ENCODE measurements at regions not wholly inside any gene's neighbourhood (a gene's known extent, or its start where the extent isn't known, plus 50 kb on each side); places are given as distances from the start of the nearest gene placed in this dataset.

DNA sequence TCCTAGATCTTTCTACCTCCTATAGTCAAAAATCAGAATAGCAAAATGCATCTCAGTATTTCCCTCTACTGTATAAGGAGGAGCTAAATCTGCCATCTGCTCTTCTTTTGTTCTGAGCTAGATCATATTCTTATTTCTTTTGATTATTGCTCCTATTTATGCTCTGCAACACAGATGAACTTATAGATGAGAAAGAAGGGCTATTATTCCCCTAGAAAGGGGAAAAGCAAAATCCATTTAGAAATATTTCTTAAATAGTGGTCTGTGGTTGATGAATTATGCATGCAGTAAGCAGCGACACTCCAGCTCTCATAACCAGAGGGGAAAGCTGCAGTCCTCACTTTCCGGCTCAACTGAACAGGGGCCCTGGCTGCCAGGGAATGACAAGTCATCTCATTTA lies 207.3 kb upstream of the SORCS1 start:
- no peak overlapping the region for H3K9ac ChIP-seq (ENCODE audit: low read length)
- no peak overlapping the region for H3K4me3 ChIP-seq (ENCODE audit: low read depth in 1 of 2, low read length in 2 of 2)
- H3K9me3 ChIP-seq (ENCODE audit: low read length) = no peaks in the 10 kb centered on the region
- no peaks in the 10 kb centered on the region for H3K4me1 ChIP-seq (ENCODE audit: insufficient read depth, low read length)
- no peaks in the 10 kb centered on the region for H3K27me3 ChIP-seq (ENCODE audit: control insufficient read depth in 1 of 2, insufficient read depth in 2 of 2, low read length in 2 of 2)
- no peak overlapping the region for H3K27ac ChIP-seq (ENCODE audit: low read depth, low read length)
- no peaks in the 10 kb centered on the region for H3K36me3 ChIP-seq (ENCODE audit: insufficient read depth, low read length)

GRCh38 chr10:107364872-107365271 lies 200.4 kb upstream of the SORCS1 start:
- no peak overlapping the region for H3K4me3 ChIP-seq (ENCODE audit: low read depth in 1 of 2, low read length in 2 of 2)
- no peaks in the 10 kb centered on the region for H3K4me1 ChIP-seq (ENCODE audit: insufficient read depth, low read length)
- H3K9ac ChIP-seq (ENCODE audit: low read length) = no peak overlapping the region
- H3K27ac ChIP-seq (ENCODE audit: low read depth, low read length) = no peak overlapping the region
- H3K36me3 ChIP-seq (ENCODE audit: insufficient read depth, low read length) = no peaks in the 10 kb centered on the region
- no peaks in the 10 kb centered on the region for H3K9me3 ChIP-seq (ENCODE audit: low read length)
- H3K27me3 ChIP-seq (ENCODE audit: control insufficient read depth in 1 of 2, insufficient read depth in 2 of 2, low read length in 2 of 2) = no peaks in the 10 kb centered on the region

- H3K9ac ChIP-seq (ENCODE audit: low read length) = no peak overlapping the region
- H3K27me3 ChIP-seq (ENCODE audit: control insufficient read depth in 1 of 2, insufficient read depth in 2 of 2, low read length in 2 of 2) = no peaks in the 10 kb centered on the region
- no peaks in the 10 kb centered on the region for H3K9me3 ChIP-seq (ENCODE audit: low read length)
- no peaks in the 10 kb centered on the region for H3K36me3 ChIP-seq (ENCODE audit: insufficient read depth, low read length)
- no peaks in the 10 kb centered on the region for H3K4me1 ChIP-seq (ENCODE audit: insufficient read depth, low read length)
- no peak overlapping the region for H3K4me3 ChIP-seq (ENCODE audit: low read depth in 1 of 2, low read length in 2 of 2)
- H3K27ac ChIP-seq (ENCODE audit: low read depth, low read length) = no peak overlapping the region
Observed at GRCh38 chr10:107362306-107362705, 197.8 kb upstream of the SORCS1 start.

DNA sequence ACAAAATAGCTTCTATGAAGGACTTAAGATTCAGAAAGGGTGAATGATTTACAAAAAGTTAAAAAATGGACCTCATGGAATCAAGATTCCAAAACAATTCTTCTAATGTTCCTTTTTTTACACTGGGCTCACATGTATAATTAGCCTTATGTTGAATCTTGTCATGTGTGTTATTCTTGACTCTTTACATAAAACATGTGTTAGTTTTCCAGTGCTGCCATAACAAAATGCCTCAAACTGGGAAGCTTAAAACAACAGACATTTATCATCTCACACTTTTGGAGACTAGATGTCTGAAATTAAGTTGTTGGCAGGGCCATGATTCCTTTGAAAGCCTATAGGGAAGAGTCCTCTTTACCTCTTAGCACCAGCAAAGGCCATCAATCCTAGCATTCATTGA lies 192.5 kb upstream of the SORCS1 start:
- Histone ChIP-seq H3K4me3 (ENCODE audit: low read depth in 1 of 2, low read length in 2 of 2) (no peak overlapping the region), H3K36me3 (ENCODE audit: insufficient read depth, low read length) (no peaks in the 10 kb centered on the region), H3K4me1 (ENCODE audit: insufficient read depth, low read length) (no peaks in the 10 kb centered on the region), H3K9ac (ENCODE audit: low read length) (no peak overlapping the region), H3K27ac (ENCODE audit: low read depth, low read length) (no peak overlapping the region), H3K27me3 (ENCODE audit: control insufficient read depth in 1 of 2, insufficient read depth in 2 of 2, low read length in 2 of 2) (no peaks in the 10 kb centered on the region), H3K9me3 (ENCODE audit: low read length) (no peaks in the 10 kb centered on the region)

- no peak overlapping the region for H3K9ac ChIP-seq (ENCODE audit: low read length)
- H3K4me1 ChIP-seq (ENCODE audit: insufficient read depth, low read length) = no peaks in the 10 kb centered on the region
- no peaks in the 10 kb centered on the region for H3K36me3 ChIP-seq (ENCODE audit: insufficient read depth, low read length)
- no peaks in the 10 kb centered on the region for H3K27me3 ChIP-seq (ENCODE audit: control insufficient read depth in 1 of 2, insufficient read depth in 2 of 2, low read length in 2 of 2)
- no peak overlapping the region for H3K27ac ChIP-seq (ENCODE audit: low read depth, low read length)
- H3K9me3 ChIP-seq (ENCODE audit: low read length) = no peaks in the 10 kb centered on the region
- H3K4me3 ChIP-seq (ENCODE audit: low read depth in 1 of 2, low read length in 2 of 2) = no peak overlapping the region
Observed at GRCh38 chr10:107356396-107356795, 191.9 kb upstream of the SORCS1 start.

DNA sequence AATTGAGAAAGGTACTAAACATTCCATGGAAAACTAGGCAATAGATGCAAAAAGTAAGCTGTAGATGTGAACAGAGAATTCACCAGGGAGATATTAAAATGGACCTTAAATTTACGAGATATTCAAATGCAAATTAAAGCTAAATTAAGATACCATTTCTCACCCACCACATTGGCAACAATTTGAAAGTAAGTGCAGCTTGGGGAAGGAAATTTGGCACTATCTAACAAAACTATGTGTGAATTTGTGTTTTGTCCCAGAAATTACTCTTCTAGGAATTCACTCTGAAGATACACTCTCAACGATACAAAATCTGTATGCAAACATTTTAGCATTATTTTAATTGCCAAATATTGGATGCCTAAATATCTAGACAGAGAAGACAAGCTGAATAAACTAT lies 178.2 kb upstream of the SORCS1 start:
- Histone ChIP-seq H3K27ac (ENCODE audit: low read depth, low read length) (no peak overlapping the region), H3K4me3 (ENCODE audit: low read depth in 1 of 2, low read length in 2 of 2) (no peak overlapping the region), H3K27me3 (ENCODE audit: control insufficient read depth in 1 of 2, insufficient read depth in 2 of 2, low read length in 2 of 2) (no peaks in the 10 kb centered on the region), H3K36me3 (ENCODE audit: insufficient read depth, low read length) (no peaks in the 10 kb centered on the region), H3K9ac (ENCODE audit: low read length) (no peak overlapping the region), H3K9me3 (ENCODE audit: low read length) (no peaks in the 10 kb centered on the region), H3K4me1 (ENCODE audit: insufficient read depth, low read length) (no peaks in the 10 kb centered on the region)

GRCh38 chr10:107341281-107341680 lies 176.8 kb upstream of the SORCS1 start:
- no peak overlapping the region for H3K9ac ChIP-seq (ENCODE audit: low read length)
- no peaks in the 10 kb centered on the region for H3K27me3 ChIP-seq (ENCODE audit: control insufficient read depth in 1 of 2, insufficient read depth in 2 of 2, low read length in 2 of 2)
- no peak overlapping the region for H3K27ac ChIP-seq (ENCODE audit: low read depth, low read length)
- H3K4me3 ChIP-seq (ENCODE audit: low read depth in 1 of 2, low read length in 2 of 2) = no peak overlapping the region
- H3K9me3 ChIP-seq (ENCODE audit: low read length) = no peaks in the 10 kb centered on the region
- no peaks in the 10 kb centered on the region for H3K4me1 ChIP-seq (ENCODE audit: insufficient read depth, low read length)
- H3K36me3 ChIP-seq (ENCODE audit: insufficient read depth, low read length) = no peaks in the 10 kb centered on the region

GRCh38 chr10:107340326-107340725 lies 175.8 kb upstream of the SORCS1 start:
- H3K4me1 ChIP-seq (ENCODE audit: insufficient read depth, low read length) = no peaks in the 10 kb centered on the region
- no peaks in the 10 kb centered on the region for H3K36me3 ChIP-seq (ENCODE audit: insufficient read depth, low read length)
- no peaks in the 10 kb centered on the region for H3K9me3 ChIP-seq (ENCODE audit: low read length)
- no peak overlapping the region for H3K27ac ChIP-seq (ENCODE audit: low read depth, low read length)
- no peak overlapping the region for H3K9ac ChIP-seq (ENCODE audit: low read length)
- H3K4me3 ChIP-seq (ENCODE audit: low read depth in 1 of 2, low read length in 2 of 2) = no peak overlapping the region
- H3K27me3 ChIP-seq (ENCODE audit: control insufficient read depth in 1 of 2, insufficient read depth in 2 of 2, low read length in 2 of 2) = no peaks in the 10 kb centered on the region

DNA sequence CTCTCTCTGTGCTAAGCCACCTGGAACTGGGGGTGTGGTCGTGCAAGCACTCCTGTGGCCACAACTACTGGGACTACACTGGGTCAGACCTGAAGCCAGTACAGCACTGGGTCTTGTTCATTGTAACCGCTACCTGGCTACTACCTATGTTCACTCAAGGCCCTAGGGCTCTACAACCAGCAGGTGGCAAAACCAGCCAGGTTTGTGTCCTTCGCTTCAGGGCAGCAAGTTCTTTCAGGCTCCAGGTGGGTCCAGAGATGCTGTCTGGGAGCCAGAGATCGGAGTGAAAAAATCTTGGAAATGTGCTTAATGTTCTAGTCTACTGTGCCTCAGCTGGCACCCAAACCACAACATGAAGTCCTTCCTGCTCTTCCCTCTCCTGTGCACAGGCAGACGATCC lies 171.6 kb upstream of the SORCS1 start:
- Histone ChIP-seq H3K4me3 (ENCODE audit: low read depth in 1 of 2, low read length in 2 of 2) (no peak overlapping the region), H3K9ac (ENCODE audit: low read length) (no peak overlapping the region), H3K27me3 (ENCODE audit: control insufficient read depth in 1 of 2, insufficient read depth in 2 of 2, low read length in 2 of 2) (no peaks in the 10 kb centered on the region), H3K9me3 (ENCODE audit: low read length) (no peaks in the 10 kb centered on the region), H3K27ac (ENCODE audit: low read depth, low read length) (no peak overlapping the region), H3K36me3 (ENCODE audit: insufficient read depth, low read length) (no peaks in the 10 kb centered on the region), H3K4me1 (ENCODE audit: insufficient read depth, low read length) (no peaks in the 10 kb centered on the region)

DNA sequence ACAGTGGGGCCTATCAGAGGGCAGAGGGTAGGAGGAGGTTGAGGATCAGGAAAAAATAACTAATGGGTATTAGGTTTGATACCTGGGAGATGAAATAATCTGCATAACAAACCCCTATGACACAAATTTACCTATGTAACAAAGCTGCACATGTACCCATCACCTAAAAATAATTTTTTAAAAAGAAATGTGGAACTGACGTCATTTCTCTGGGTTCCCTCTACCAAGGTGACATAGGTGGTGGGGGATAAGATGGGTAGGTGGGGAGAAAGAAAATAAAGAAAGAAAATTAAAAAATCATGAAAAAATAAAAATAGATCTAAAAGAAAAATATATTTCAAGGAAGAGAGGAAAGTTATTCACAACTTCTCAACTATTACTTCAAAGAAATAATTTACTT lies 153.1 kb upstream of the SORCS1 start:
- Histone ChIP-seq H3K27me3 (ENCODE audit: control insufficient read depth in 1 of 2, insufficient read depth in 2 of 2, low read length in 2 of 2) (no peaks in the 10 kb centered on the region), H3K4me1 (ENCODE audit: insufficient read depth, low read length) (no peaks in the 10 kb centered on the region), H3K27ac (ENCODE audit: low read depth, low read length) (no peak overlapping the region), H3K9me3 (ENCODE audit: low read length) (no peaks in the 10 kb centered on the region), H3K36me3 (ENCODE audit: insufficient read depth, low read length) (no peaks in the 10 kb centered on the region), H3K4me3 (ENCODE audit: low read depth in 1 of 2, low read length in 2 of 2) (no peak overlapping the region), H3K9ac (ENCODE audit: low read length) (no peak overlapping the region)

DNA sequence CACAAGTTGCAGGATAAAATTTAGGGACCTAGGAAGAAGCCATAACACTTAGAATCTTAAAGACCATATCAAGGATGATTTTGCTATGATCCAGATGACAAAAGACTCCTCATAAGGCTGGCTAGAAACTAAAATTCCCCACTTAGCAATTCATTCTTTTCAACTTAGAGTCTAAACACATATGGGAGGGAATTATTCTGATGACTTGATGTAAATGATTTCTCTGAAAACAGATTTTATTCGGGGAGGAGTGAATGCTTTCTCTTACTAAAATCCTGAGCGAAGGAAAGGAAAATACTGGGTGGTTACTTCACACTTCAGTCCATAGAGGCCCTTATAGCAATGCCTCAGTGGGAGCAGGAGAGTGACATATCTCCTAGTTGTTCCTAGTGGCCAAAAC lies 138.7 kb upstream of the SORCS1 start:
- Histone ChIP-seq H3K27me3 (ENCODE audit: control insufficient read depth in 1 of 2, insufficient read depth in 2 of 2, low read length in 2 of 2) (no peaks in the 10 kb centered on the region), H3K9ac (ENCODE audit: low read length) (no peak overlapping the region), H3K27ac (ENCODE audit: low read depth, low read length) (no peak overlapping the region), H3K4me1 (ENCODE audit: insufficient read depth, low read length) (no peaks in the 10 kb centered on the region), H3K36me3 (ENCODE audit: insufficient read depth, low read length) (no peaks in the 10 kb centered on the region), H3K4me3 (ENCODE audit: low read depth in 1 of 2, low read length in 2 of 2) (no peak overlapping the region), H3K9me3 (ENCODE audit: low read length) (no peaks in the 10 kb centered on the region)

DNA sequence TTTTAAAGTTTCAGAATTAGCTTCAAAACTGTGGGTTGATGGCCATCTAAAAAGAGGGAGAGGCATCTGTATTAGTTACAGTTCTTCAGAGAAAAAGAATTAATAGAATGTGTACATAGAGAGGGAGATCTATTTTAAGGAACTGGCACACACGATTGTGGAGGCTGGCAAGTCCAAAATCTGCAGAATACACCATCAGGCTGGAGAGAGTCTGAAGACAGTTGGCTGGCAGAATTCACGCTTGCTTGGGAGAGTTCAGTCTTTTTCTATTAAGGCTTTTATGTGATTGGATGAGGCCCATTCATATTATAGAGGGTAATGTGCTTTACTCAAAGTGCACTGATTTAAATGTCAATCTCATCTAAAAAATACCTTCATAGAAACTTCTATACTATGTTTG lies 135.1 kb upstream of the SORCS1 start:
- no peak overlapping the region for H3K27ac ChIP-seq (ENCODE audit: low read depth, low read length)
- H3K9me3 ChIP-seq (ENCODE audit: low read length) = no peaks in the 10 kb centered on the region
- no peaks in the 10 kb centered on the region for H3K4me1 ChIP-seq (ENCODE audit: insufficient read depth, low read length)
- H3K9ac ChIP-seq (ENCODE audit: low read length) = no peak overlapping the region
- H3K4me3 ChIP-seq (ENCODE audit: low read depth in 1 of 2, low read length in 2 of 2) = no peak overlapping the region
- H3K36me3 ChIP-seq (ENCODE audit: insufficient read depth, low read length) = no peaks in the 10 kb centered on the region
- H3K27me3 ChIP-seq (ENCODE audit: control insufficient read depth in 1 of 2, insufficient read depth in 2 of 2, low read length in 2 of 2) = no peaks in the 10 kb centered on the region

Data from muscle layer of colon (tissue), 2 donors.